GM19240 (cell line): ENCODE measurements at regions not wholly inside any gene's neighbourhood (a gene's known extent, or its start where the extent isn't known, plus 50 kb on each side); places are given as distances from the start of the nearest gene placed in this dataset.

Experiments used
- DNase-seq: peaks from one replicate; pipeline ENCODE4 v3.0.0; 2011; ENCODE audit warnings: low spot score; ENCODE audit not compliant: insufficient read length

- no peak for DNase-seq
Observed at GRCh38 chr5:124647352-124647751, 99.1 kb downstream of the ZNF608 start.

- no peak for DNase-seq
Observed at GRCh38 chr5:124645396-124645795, 101.0 kb downstream of the ZNF608 start.

- DNase-seq, result no peak
Observed at GRCh38 chr5:124644582-124644981, 101.9 kb downstream of the ZNF608 start.

- no peak for DNase-seq
Observed at GRCh38 chr5:124644138-124644537, 102.3 kb downstream of the ZNF608 start.

GRCh38 chr5:124643336-124643735, 103.1 kb downstream of the ZNF608 start:
- no peak for DNase-seq

GRCh38 chr5:124642151-124642550, 104.3 kb downstream of the ZNF608 start:
- DNase-seq, result no peak

GRCh38 chr5:124641154-124641792, 105.2 kb downstream of the ZNF608 start:
- no peak for DNase-seq

- DNase-seq, result no peak
Observed at GRCh38 chr5:124639095-124639665, 107.3 kb downstream of the ZNF608 start.

GRCh38 chr5:124637011-124637410, 109.4 kb downstream of the ZNF608 start:
- DNase-seq, result no peak

- DNase-seq, result no peak
Observed at GRCh38 chr5:124634741-124635323, 111.6 kb downstream of the ZNF608 start.

- no peak for DNase-seq
Observed at GRCh38 chr5:124634228-124634739, 112.2 kb downstream of the ZNF608 start.

- DNase-seq, result no peak
Observed at GRCh38 chr5:124633209-124633608, 113.2 kb downstream of the ZNF608 start.

GRCh38 chr5:124631874-124632550, 114.4 kb downstream of the ZNF608 start:
- no peak for DNase-seq

- DNase-seq, result no peak
Observed at GRCh38 chr5:124630767-124631704, 115.4 kb downstream of the ZNF608 start.

- DNase-seq, result no peak
Observed at GRCh38 chr5:124628721-124629596, 117.5 kb downstream of the ZNF608 start.

GRCh38 chr5:124627815-124628595, 118.4 kb downstream of the ZNF608 start:
- no peak for DNase-seq

GRCh38 chr5:124626053-124626452, 120.4 kb downstream of the ZNF608 start:
- no peak for DNase-seq

GRCh38 chr5:124623265-124623664, 123.2 kb downstream of the ZNF608 start:
- DNase-seq, result no peak

GRCh38 chr5:124622851-124623250, 123.6 kb downstream of the ZNF608 start:
- DNase-seq, result no peak
